PC-3 (cell line): ENCODE measurements at regions not wholly inside any gene's neighbourhood (a gene's known extent, or its start where the extent isn't known, plus 50 kb on each side); places are given as distances from the start of the nearest gene placed in this dataset.

ENCODE experiments used
- EZH2 ChIP-seq: fragments of 300-600 bp; sonication (generic); IDR thresholded peaks from one replicate; pipeline ENCODE4 v1.6.1; 2017; ENCODE audit warnings: antibody characterized with exemption, mild to moderate bottlenecking, low read length; ENCODE audit not compliant: unreplicated experiment
- TF ChIP-seq, protein P1 (sequence below): fragments of 300-600 bp; sonication (generic); conservative IDR thresholded peaks from 2 replicates; pipeline ENCODE4 v1.5.1; 2017; ENCODE audit warnings: antibody characterized with exemption, low read depth, mild to moderate bottlenecking, low read length

DNA sequence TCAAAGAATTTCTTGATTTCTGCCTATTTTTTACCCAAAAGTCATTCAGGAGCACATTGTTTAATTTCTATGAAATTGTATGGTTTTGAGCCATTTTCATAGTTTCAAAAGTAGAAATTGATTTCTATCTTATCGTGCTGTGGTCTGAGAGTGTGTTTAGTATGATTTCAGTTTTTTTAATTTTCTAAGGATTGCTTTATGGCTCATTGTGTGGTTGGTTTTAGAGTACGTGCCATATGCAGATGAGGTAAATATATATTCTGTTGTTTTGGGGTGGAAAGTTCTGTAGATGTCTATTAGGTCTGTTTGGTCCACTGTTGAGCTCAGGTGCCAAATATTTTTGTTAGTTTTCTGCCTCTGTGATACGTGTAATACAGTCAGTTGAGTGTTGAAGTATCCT, 487.1 kb upstream of the CBLB start:
- TF ChIP-seq, protein P1, sequence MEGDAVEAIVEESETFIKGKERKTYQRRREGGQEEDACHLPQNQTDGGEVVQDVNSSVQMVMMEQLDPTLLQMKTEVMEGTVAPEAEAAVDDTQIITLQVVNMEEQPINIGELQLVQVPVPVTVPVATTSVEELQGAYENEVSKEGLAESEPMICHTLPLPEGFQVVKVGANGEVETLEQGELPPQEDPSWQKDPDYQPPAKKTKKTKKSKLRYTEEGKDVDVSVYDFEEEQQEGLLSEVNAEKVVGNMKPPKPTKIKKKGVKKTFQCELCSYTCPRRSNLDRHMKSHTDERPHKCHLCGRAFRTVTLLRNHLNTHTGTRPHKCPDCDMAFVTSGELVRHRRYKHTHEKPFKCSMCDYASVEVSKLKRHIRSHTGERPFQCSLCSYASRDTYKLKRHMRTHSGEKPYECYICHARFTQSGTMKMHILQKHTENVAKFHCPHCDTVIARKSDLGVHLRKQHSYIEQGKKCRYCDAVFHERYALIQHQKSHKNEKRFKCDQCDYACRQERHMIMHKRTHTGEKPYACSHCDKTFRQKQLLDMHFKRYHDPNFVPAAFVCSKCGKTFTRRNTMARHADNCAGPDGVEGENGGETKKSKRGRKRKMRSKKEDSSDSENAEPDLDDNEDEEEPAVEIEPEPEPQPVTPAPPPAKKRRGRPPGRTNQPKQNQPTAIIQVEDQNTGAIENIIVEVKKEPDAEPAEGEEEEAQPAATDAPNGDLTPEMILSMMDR, result no peak
- no peak for TF ChIP-seq EZH2
